Skin epidermis (tissue), 12 donors: ENCODE measurements at regions not wholly inside any gene's neighbourhood (a gene's known extent, or its start where the extent isn't known, plus 50 kb on each side); places are given as distances from the start of the nearest gene placed in this dataset.

Source experiments
- H3K27ac ChIP-seq, 21 experiments: fragments of 200-600 bp; sonication (generic) in 11 of 21; one replicate each; pipeline ENCODE4 v1.5.0; 2020; ENCODE audit warnings: mild to moderate bottlenecking in 3 of 21, inconsistent platforms in 2 of 21, moderate library complexity in 2 of 21
- H3K4me3 ChIP-seq, 7 experiments: fragments of 200-600 bp; sonication (generic) in 2 of 7; one replicate each; pipeline ENCODE4 v1.5.0; 2020; ENCODE audit warnings: inconsistent platforms in 2 of 7, mild to moderate bottlenecking in 2 of 7, moderate library complexity in 1 of 7

GRCh38 chr10:4696186-4696585, 129.8 kb upstream of the AKR1E2 start:
- no peak overlapping the region for H3K4me3 ChIP-seq
- H3K27ac ChIP-seq, result no peak overlapping the region

- Histone ChIP-seq H3K4me3 (no peak overlapping the region), H3K27ac (no peak overlapping the region)
These were observed 132.0 kb upstream of the AKR1E2 start for GRCh38 chr10:4693967-4694366.

GRCh38 chr10:4692206-4692605, 133.8 kb upstream of the AKR1E2 start:
- Histone ChIP-seq H3K4me3 (no peak overlapping the region), H3K27ac (peak overlapping the region in 1 of 21 experiments; percentile 51)

GRCh38 chr10:4691776-4692175, 134.2 kb upstream of the AKR1E2 start:
- H3K27ac ChIP-seq, result peak overlapping the region in 6 of 21 experiments; percentile 0 to 64 (median 45)
- no peak overlapping the region for H3K4me3 ChIP-seq

- Histone ChIP-seq H3K27ac (peak overlapping the region in 6 of 21 experiments; percentile 0 to 64 (median 45)), H3K4me3 (no peak overlapping the region)
These were observed 134.7 kb upstream of the AKR1E2 start for GRCh38 chr10:4691301-4691700.

GRCh38 chr10:4688601-4689000, 137.4 kb upstream of the AKR1E2 start:
- Histone ChIP-seq H3K27ac (peak overlapping the region in 6 of 21 experiments; percentile 3 to 62 (median 24)), H3K4me3 (no peak overlapping the region)

GRCh38 chr10:4688168-4688567, 137.8 kb upstream of the AKR1E2 start:
- Histone ChIP-seq H3K27ac (peak overlapping the region in 6 of 21 experiments; percentile 7 to 64 (median 38)), H3K4me3 (no peak overlapping the region)

- peak overlapping the region in 13 of 21 experiments; percentile 5 to 64 (median 39) for H3K27ac ChIP-seq
- no peak overlapping the region for H3K4me3 ChIP-seq
These were observed 138.6 kb upstream of the AKR1E2 start for GRCh38 chr10:4687397-4687796.

GRCh38 chr10:4686644-4686996, 139.4 kb upstream of the AKR1E2 start:
- Histone ChIP-seq H3K4me3 (no peak overlapping the region), H3K27ac (peak overlapping the region in 14 of 21 experiments; percentile 5 to 77 (median 48))

GRCh38 chr10:4685904-4686643, 139.9 kb upstream of the AKR1E2 start:
- Histone ChIP-seq H3K27ac (peak overlapping the region in 15 of 21 experiments; percentile 5 to 77 (median 44)), H3K4me3 (no peak overlapping the region)

- peak overlapping the region in 12 of 21 experiments; percentile 5 to 77 (median 44) for H3K27ac ChIP-seq
- no peak overlapping the region for H3K4me3 ChIP-seq
These were observed 140.5 kb upstream of the AKR1E2 start for GRCh38 chr10:4685491-4685890.

- no peak overlapping the region for H3K4me3 ChIP-seq
- peak overlapping the region in 2 of 21 experiments; percentile 0 to 76 for H3K27ac ChIP-seq
These were observed 141.6 kb upstream of the AKR1E2 start for GRCh38 chr10:4684434-4684833.

GRCh38 chr10:4683838-4684237, 142.2 kb upstream of the AKR1E2 start:
- peak overlapping the region in 1 of 21 experiments; percentile 76 for H3K27ac ChIP-seq
- H3K4me3 ChIP-seq, result no peak overlapping the region

GRCh38 chr10:4683137-4683536, 142.9 kb upstream of the AKR1E2 start:
- H3K4me3 ChIP-seq, result no peak overlapping the region
- no peak overlapping the region for H3K27ac ChIP-seq

- peak overlapping the region in 11 of 21 experiments; percentile 7 to 73 (median 53) for H3K27ac ChIP-seq
These were observed 146.9 kb upstream of the AKR1E2 start for GRCh38 chr10:4678951-4679671.

GRCh38 chr10:4678023-4678950, 147.7 kb upstream of the AKR1E2 start:
- no peak overlapping the region for H3K4me3 ChIP-seq
- H3K27ac ChIP-seq, result peak overlapping the region in 17 of 21 experiments; percentile 1 to 73 (median 47)

More at GRCh38 chr10:4678951-4679671, 146.9 kb upstream of the AKR1E2 start:
- no peak overlapping the region for H3K4me3 ChIP-seq

GRCh38 chr10:4677296-4678021, 148.5 kb upstream of the AKR1E2 start:
- peak overlapping the region in 14 of 21 experiments; percentile 12 to 73 (median 51) for H3K27ac ChIP-seq

GRCh38 chr10:4676566-4676965, 149.4 kb upstream of the AKR1E2 start:
- no peak overlapping the region for H3K4me3 ChIP-seq
- H3K27ac ChIP-seq, result peak overlapping the region in 5 of 21 experiments; percentile 20 to 71 (median 40)

More at GRCh38 chr10:4677296-4678021, 148.5 kb upstream of the AKR1E2 start:
- H3K4me3 ChIP-seq, result no peak overlapping the region

- H3K4me3 ChIP-seq, result no peak overlapping the region
- H3K27ac ChIP-seq, result peak overlapping the region in 3 of 21 experiments; percentile 4 to 71 (median 29)
These were observed 150.2 kb upstream of the AKR1E2 start for GRCh38 chr10:4675808-4676207.
